ENCODE measurements at regions not wholly inside any gene's neighbourhood (a gene's known extent, or its start where the extent isn't known, plus 50 kb on each side); places are given as distances from the start of the nearest gene placed in this dataset.

DNA sequence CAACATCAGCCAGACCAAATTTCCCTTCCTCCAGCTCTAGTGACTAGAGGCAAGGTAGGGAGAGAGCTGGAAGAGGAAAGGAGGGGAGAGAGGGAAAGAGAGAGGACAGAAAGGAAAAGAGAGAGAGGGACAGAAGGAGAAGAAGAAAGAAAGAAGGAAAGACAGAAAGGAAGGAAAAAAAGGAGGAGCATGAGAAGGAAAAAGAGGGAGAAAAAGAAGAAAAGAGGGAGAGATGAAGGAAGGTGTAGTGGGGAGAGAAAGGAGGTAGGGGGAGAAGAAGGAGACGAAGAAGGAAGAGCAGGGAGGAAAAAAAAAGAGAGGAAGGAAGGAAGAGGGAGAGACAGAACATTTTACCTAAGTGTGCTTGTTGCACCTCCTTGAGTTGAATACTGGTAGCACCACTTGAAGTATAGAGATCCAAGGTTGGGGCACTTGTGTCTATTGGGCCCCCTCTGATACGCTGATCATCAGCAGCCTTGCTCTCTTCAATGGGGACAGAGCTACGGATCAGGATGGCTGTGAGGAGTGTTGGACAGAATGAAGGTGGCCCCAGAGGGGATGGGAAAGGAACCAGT lies 232.5 kb downstream of the SUDS3 start:
- H3K36me3 ChIP-seq: no peaks in the 10 kb centered on the region
- DNase-seq: no peak
- H3K4me3 ChIP-seq: no peak overlapping the region
- TF ChIP-seq, protein P1, sequence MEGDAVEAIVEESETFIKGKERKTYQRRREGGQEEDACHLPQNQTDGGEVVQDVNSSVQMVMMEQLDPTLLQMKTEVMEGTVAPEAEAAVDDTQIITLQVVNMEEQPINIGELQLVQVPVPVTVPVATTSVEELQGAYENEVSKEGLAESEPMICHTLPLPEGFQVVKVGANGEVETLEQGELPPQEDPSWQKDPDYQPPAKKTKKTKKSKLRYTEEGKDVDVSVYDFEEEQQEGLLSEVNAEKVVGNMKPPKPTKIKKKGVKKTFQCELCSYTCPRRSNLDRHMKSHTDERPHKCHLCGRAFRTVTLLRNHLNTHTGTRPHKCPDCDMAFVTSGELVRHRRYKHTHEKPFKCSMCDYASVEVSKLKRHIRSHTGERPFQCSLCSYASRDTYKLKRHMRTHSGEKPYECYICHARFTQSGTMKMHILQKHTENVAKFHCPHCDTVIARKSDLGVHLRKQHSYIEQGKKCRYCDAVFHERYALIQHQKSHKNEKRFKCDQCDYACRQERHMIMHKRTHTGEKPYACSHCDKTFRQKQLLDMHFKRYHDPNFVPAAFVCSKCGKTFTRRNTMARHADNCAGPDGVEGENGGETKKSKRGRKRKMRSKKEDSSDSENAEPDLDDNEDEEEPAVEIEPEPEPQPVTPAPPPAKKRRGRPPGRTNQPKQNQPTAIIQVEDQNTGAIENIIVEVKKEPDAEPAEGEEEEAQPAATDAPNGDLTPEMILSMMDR (IDR thresholded peaks at IDR 0.05): no peak
- intact Hi-C loops (cut with DNase I): no loop called here
- no peaks in the 10 kb centered on the region for H3K4me1 ChIP-seq
- no peak for ATAC-seq
- H3K9me3 ChIP-seq: no peaks in the 10 kb centered on the region
- H3K27me3 ChIP-seq: no peaks in the 10 kb centered on the region
- no peak overlapping the region for H3K27ac ChIP-seq

DNA sequence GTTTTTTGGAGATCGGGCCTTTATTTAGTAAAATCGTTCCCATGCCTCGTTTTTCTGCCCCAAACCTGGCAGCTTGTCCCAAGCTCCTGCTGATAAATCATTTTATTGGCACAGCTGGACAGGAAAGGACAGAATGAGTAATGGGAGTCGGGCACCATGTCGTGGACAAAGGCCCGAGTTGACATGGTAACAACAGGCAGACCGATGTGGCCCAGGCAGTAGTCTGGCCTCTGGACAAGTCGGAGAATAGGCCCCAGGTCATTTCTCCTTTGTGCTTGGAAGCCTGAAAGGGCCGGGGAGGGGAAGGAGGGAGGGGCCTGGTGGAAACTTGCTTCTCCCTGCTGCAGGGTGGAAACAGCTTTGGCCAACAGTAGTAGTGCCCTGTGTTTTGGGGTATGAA lies 234.9 kb downstream of the SUDS3 start:
- H3K4me3 ChIP-seq: no peak overlapping the region
- no peak for ATAC-seq
- no peaks in the 10 kb centered on the region for H3K4me1 ChIP-seq
- H3K27ac ChIP-seq: no peak overlapping the region
- DNase-seq: no peak
- no peaks in the 10 kb centered on the region for H3K9me3 ChIP-seq
- TF ChIP-seq, protein P1 (IDR thresholded peaks at IDR 0.05): no peak
- H3K27me3 ChIP-seq: no peaks in the 10 kb centered on the region
- intact Hi-C loops (cut with DNase I): no loop called here
- no peaks in the 10 kb centered on the region for H3K36me3 ChIP-seq

DNA sequence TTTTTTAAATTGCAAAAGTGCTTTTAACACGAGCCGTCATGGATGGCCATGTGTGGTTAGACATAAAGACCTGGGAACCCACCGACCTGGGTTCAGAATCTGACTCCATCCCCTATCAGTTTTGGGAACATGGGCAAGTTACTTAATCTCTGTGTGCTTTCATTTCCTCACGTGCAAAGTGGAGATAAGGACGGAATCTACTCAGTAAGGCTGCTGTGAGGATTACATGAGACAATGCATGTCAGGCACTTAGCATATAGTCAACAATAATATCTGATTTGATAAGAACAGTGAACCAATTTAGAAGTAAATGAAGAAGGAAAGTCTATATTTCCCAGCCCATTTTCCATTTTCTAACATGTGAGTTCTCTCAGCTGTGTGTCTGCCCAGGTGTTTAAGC lies 235.4 kb downstream of the SUDS3 start:
- H3K27ac ChIP-seq: no peak overlapping the region
- intact Hi-C loops (cut with DNase I): no loop called here
- ATAC-seq: no peak

DNA sequence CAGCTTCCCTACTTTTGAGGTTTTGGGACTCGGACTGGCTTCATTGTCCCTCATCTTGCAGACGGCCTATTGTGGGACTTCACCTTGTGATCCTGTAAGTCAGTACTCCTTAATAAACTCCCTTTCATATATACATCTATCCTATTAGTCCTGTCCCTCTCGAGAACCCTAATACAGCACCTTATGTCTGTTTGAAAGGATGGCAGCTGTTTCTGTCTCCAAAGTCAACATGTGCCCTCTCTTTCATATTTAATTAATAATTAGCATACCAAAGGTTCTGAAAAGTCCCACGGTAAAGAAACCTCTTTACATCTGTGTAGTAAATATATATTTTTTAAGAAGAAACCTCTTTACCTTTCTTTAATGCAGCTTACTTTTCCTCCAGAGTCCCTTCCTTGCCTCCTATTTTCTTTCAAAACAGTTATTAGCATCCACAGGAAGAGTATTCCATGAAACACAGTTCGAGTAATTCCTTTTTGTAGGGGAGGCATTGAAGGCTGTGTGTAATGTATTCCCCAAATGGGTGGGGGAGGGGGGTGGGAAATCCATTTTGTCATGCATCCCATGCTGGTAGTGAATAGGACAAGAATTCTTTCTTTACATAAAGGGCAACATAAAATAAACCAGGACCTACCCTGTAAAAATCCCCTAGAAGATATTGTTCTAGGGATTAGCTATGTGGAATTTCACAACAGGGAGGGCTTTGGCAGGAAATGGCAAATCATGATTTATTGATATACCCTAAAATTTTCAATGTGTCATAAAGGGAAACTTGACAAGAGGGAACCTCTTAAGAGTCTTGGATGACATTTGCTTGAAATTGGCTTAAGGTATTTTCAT lies 241.5 kb downstream of the SUDS3 start:
- no peak overlapping the region for H3K27ac ChIP-seq
- no peak for ATAC-seq
- no peak overlapping the region for H3K4me3 ChIP-seq
- no peaks in the 10 kb centered on the region for H3K27me3 ChIP-seq
- no peaks in the 10 kb centered on the region for H3K36me3 ChIP-seq
- intact Hi-C loops (cut with DNase I): no loop called here
- no peak for DNase-seq
- H3K9me3 ChIP-seq: no peaks in the 10 kb centered on the region
- TF ChIP-seq, protein P1 (IDR thresholded peaks at IDR 0.05): no peak
- no peaks in the 10 kb centered on the region for H3K4me1 ChIP-seq

More for the DNA sequence above, 235.4 kb downstream of the SUDS3 start:
- TF ChIP-seq, protein P1 (IDR thresholded peaks at IDR 0.05): no peak
- H3K4me1 ChIP-seq: no peaks in the 10 kb centered on the region
- no peak overlapping the region for H3K4me3 ChIP-seq
- no peaks in the 10 kb centered on the region for H3K36me3 ChIP-seq
- no peak for DNase-seq
- H3K9me3 ChIP-seq: no peaks in the 10 kb centered on the region
- no peaks in the 10 kb centered on the region for H3K27me3 ChIP-seq

DNA sequence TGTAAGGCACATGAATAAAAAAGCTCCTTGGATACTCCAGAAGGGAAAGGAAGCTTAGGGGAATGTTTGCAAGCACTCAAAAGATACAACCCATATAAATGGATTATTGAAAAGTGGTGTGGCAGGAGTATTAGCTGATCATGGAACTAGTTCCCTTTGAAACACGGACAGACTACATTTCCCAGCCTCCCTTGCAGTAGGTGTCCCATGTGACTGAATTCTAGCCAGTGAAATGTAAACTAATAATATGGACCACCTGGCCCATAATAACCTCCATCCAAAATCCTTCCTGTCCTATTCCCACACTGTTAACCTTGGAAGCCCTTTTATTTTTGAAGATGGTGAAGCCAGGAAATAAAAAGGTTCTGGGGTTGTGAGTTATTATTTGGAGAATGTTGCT lies 242.3 kb downstream of the SUDS3 start:
- intact Hi-C loops (cut with DNase I): no loop called here
- TF ChIP-seq, protein P1 (IDR thresholded peaks at IDR 0.05): no peak
- H3K4me1 ChIP-seq: no peaks in the 10 kb centered on the region
- ATAC-seq (no peak), DNase-seq (no peak)
- no peaks in the 10 kb centered on the region for H3K9me3 ChIP-seq
- H3K27ac ChIP-seq: no peak overlapping the region
- no peaks in the 10 kb centered on the region for H3K36me3 ChIP-seq
- H3K27me3 ChIP-seq: no peaks in the 10 kb centered on the region
- H3K4me3 ChIP-seq: no peak overlapping the region

All from upper lobe of right lung (tissue), 1 donor.